Psoas muscle (tissue), 7 donors: ENCODE measurements at regions not wholly inside any gene's neighbourhood (a gene's known extent, or its start where the extent isn't known, plus 50 kb on each side); places are given as distances from the start of the nearest gene placed in this dataset.

Source experiments
- ATAC-seq, 4 donors: fragments of 200-7000 bp; cut with Tn5 transposase; one replicate each; pipeline ENCODE4 v1.9.1; 2020; ENCODE audit warnings: moderate library complexity in 3 of 4, mild to moderate bottlenecking in 2 of 4
- DNase-seq, 2 donors: peaks; one replicate each; pipeline ENCODE4 v3.0.0-alpha.2; 2020
- H3K27ac ChIP-seq: fragments of 200-600 bp; one replicate; pipeline ENCODE4 v1.8.0; 2022
- H3K27me3 ChIP-seq, 3 donors: fragments of 200-600 bp in 1 of 3; one replicate each; pipeline versions ENCODE4 v1.6.1 to v1.8.0; 2013 to 2022; ENCODE audit warnings: low read length in 2 of 3, mild to moderate bottlenecking in 2 of 3, moderate library complexity in 1 of 3; ENCODE audit not compliant: insufficient read depth in 3 of 3
- H3K36me3 ChIP-seq, 2 donors: fragments of 200-600 bp in 1 of 2; one replicate each; pipeline versions ENCODE4 v1.6.1 to v1.8.0; 2013 to 2022; ENCODE audit warnings: low read depth in 1 of 2, mild to moderate bottlenecking in 1 of 2, moderate library complexity in 1 of 2; ENCODE audit not compliant: insufficient read depth in 1 of 2
- H3K4me1 ChIP-seq: fragments of 200-600 bp; one replicate; pipeline ENCODE4 v1.8.0; 2022
- H3K4me3 ChIP-seq: fragments of 200-600 bp; one replicate; pipeline ENCODE4 v1.8.0; 2022; ENCODE audit warnings: mild to moderate bottlenecking
- H3K9me3 ChIP-seq: fragments of 200-600 bp; one replicate; pipeline ENCODE4 v1.8.0; 2022
- CTCF ChIP-seq: fragments of 200-600 bp; IDR thresholded peaks from one replicate; pipeline ENCODE4 v1.8.0; 2022; ENCODE audit warnings: antibody characterized with exemption
- WGBS, 3 donors: extraction: QIAGEN DNeasy Blood & Tissue Kit; methylation state at CpG; one replicate each; pipeline versions ENCODE4 v1.1.6 to v1.1.7; 2013; 5-methylcytosine and 5-hydroxymethylcytosine counted together
- intact Hi-C, 2 donors: fragments of 100-400 bp; cut with DNase I; formaldehyde crosslinking; loops; one replicate each; pipeline versions ENCODE4 v1.11.0 to v1.14.2; 2022
- donor health status: healthy with polysubstance abuse.
- donor health status: DM: no; HTN: no; CAD: no; lungs with moderate emphysema.
- donor health status: Bipolar disorder and iron deficiency.
- donor health status: healthy.
- donor health status: DM: yes; HTN: yes; CAD: no.
- donor health status: DM: no; HTN: no; CAD: no.
- donor health status: DM: yes; HTN: yes; CAD: no.

DNA sequence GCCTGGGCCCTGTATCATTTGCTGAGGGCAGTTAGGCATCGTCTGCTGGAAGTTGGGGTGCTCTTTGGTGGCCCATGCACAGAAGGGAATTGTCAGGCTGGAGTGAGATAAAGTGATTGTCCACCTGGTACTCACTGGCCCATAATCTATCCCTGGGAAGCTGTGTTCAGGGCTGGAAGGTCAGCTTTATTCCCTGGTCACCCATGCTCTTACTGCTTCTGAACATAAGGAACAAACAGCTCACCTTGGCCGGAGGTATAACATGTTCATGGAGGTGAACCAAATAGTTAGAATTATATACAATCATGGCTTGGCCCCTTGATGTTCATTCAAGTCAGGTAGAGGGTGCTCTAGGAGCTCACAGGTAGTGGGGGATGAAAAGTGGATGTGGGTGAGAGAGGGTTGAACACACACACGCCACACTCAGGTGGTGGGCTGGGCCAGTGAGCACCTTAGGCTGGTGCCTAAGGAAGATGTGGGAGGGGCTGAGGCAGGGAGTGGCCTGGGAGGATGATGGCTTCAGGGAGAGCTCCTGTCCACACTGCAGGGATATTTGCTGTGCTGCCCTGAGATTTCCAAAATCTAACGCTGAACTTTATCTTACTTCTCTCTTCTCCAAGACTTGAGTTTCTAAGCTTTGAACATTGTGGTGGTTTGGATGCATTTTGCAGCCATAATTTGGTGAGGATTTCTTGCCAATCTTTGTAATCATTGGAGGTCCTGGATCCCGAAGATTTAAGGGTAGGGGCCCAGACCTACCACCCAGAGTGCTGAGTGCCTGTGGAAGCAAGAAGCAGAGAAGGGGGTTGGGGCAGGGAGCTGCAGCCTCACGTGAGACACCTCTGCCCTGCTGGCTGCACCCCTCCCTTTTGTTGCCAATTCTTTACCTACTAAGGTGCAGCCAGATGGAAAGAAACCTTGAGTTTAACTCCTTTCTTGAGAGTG, 420.6 kb downstream of the ZNF536 start:
- Histone ChIP-seq H3K4me1 (no peaks in the 10 kb centered on the region), H3K9me3 (no peaks in the 10 kb centered on the region), H3K27me3 (peaks cover 0 to 3% (median 0%) of the 10 kb centered on the region in 3 donors), H3K27ac (no peak overlapping the region), H3K36me3 (no peaks in the 10 kb centered on the region), H3K4me3 (no peak overlapping the region)
- WGBS, 3 donors, result 75 to 86% (median 80%) methylated on average over 6 of the region's 6 CpGs
- ATAC-seq (no peak), DNase-seq (no peak)
- intact Hi-C loops, result no loop called here
- TF ChIP-seq CTCF, result no peak

DNA sequence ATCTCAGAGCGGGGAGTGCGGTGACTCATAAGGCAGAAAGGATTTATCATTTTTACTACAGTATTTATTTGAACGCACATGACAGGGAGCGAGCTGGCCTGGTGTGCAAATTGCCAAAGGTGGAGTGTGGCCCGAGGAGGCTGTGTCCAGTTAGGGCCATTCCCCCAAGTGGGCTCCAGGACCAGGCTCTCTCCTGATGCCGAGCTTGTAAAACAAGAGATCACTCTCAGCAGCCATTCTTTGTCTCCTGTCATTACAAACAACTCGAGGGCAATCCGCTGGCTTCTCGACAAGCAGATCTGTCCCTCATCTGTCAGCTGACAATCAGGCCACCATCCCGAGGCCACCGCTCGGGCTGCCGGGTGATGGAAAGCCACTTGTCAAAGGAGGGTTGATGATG, 418.9 kb downstream of the ZNF536 start:
- Histone ChIP-seq H3K4me3 (no peak overlapping the region), H3K9me3 (no peaks in the 10 kb centered on the region), H3K27ac (no peak overlapping the region), H3K4me1 (no peaks in the 10 kb centered on the region), H3K27me3 (peaks cover 0 to 3% (median 0%) of the 10 kb centered on the region in 3 donors), H3K36me3 (no peaks in the 10 kb centered on the region)
- intact Hi-C loops, result no loop called here
- 78 to 79% (median 78%) methylated on average over 13 of the region's 13 CpGs for WGBS, 3 donors
- no peak for TF ChIP-seq CTCF
- no peak for DNase-seq
- ATAC-seq, result no peak

DNA sequence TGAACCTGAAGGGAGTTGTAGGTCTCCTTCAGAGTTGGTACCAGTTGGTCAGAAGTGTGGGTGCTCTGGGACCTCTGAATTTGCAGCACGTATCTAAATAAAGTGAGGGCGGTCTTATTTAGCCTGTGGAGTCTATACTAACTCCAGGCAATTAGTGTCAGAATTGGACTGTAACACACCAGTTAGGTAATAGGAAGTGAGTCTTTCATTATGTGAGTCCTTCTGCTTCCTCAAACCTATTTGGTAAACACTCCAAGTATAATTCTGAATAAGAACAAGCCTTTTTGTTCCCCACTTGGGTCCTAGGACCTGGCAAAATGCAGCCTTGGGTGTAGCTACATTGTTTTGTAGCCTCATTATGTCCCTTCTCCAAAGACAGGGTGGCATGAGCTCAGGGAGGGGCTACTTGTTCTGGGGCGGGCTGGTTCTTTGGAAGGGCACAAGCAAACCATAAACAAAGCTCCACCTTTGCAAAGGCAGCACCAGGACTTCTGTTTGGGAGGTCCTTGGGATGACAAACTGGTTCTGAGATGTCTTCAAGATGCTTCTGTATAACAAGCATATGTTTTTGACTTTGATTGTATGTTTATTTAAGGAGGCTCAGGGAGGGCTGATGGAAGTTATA, 418.0 kb downstream of the ZNF536 start:
- Histone ChIP-seq H3K36me3 (no peaks in the 10 kb centered on the region), H3K4me1 (no peaks in the 10 kb centered on the region), H3K9me3 (no peaks in the 10 kb centered on the region), H3K27me3 (peaks cover 0 to 2% (median 0%) of the 10 kb centered on the region in 3 donors), H3K27ac (no peak overlapping the region), H3K4me3 (no peak overlapping the region)
- intact Hi-C loops, result no loop called here
- DNase-seq (no peak), ATAC-seq (no peak)
- 86 to 96% (median 93%) methylated on average over 3 of the region's 3 CpGs for WGBS, 3 donors
- TF ChIP-seq CTCF, result no peak

GRCh38 chr19:30788105-30788765, 416.1 kb downstream of the ZNF536 start:
- intact Hi-C loops, result loop anchor here in 1 of 2 donors (10.0 kb wide), 1 partner anchor 1437 kb away; no protein-coding TSS in a partner anchor
- H3K4me3 ChIP-seq, result no peak overlapping the region

More at GRCh38 chr19:30788105-30788765, 416.1 kb downstream of the ZNF536 start:
- no peaks in the 10 kb centered on the region for H3K27me3 ChIP-seq
- DNase-seq, result no peak
- TF ChIP-seq CTCF, result no peak
- no peaks in the 10 kb centered on the region for H3K9me3 ChIP-seq
- H3K36me3 ChIP-seq, result no peaks in the 10 kb centered on the region
- H3K27ac ChIP-seq, result no peak overlapping the region
- ATAC-seq, result no peak
- no peaks in the 10 kb centered on the region for H3K4me1 ChIP-seq
- WGBS, 3 donors, result 84 to 89% (median 84%) methylated on average over 5 of the region's 5 CpGs
